Neuronal stem cell (in vitro differentiated cells): ENCODE measurements at regions not wholly inside any gene's neighbourhood (a gene's known extent, or its start where the extent isn't known, plus 50 kb on each side); places are given as distances from the start of the nearest gene placed in this dataset.

Source experiments
- DNase-seq: peaks from one replicate; pipeline ENCODE4 v3.0.0-alpha.2; 2013; ENCODE audit warnings: low spot score
- H2AFZ ChIP-seq: one replicate; pipeline ENCODE4 v1.6.1; 2013; ENCODE audit warnings: mild to moderate bottlenecking, low read length, inconsistent platforms
- H2AK5ac ChIP-seq: 2 replicates; pipeline ENCODE4 v1.6.1; 2013; ENCODE audit warnings: low read depth, mild to moderate bottlenecking, inconsistent platforms, low read length, moderate library complexity, mixed read lengths
- H2BK120ac ChIP-seq: 2 replicates; pipeline ENCODE4 v1.6.1; 2013; ENCODE audit warnings: low read depth, mild to moderate bottlenecking, inconsistent platforms, low read length, moderate library complexity, mixed read lengths
- H2BK12ac ChIP-seq: one replicate; pipeline ENCODE4 v1.6.1; 2013; ENCODE audit warnings: low read length, inconsistent platforms
- H2BK15ac ChIP-seq: 2 replicates; pipeline ENCODE4 v1.6.1; 2013; ENCODE audit warnings: mild to moderate bottlenecking, low read length, inconsistent platforms, mixed read lengths
- H2BK5ac ChIP-seq: one replicate; pipeline ENCODE4 v1.6.1; 2013; ENCODE audit warnings: inconsistent platforms, mild to moderate bottlenecking, low read length, moderate library complexity
- H3K14ac ChIP-seq: one replicate; pipeline ENCODE4 v1.6.1; 2013; ENCODE audit warnings: low read length, inconsistent platforms
- H3K18ac ChIP-seq: 2 replicates; pipeline ENCODE4 v1.6.1; 2013; ENCODE audit warnings: low read length, inconsistent platforms
- H3K23ac ChIP-seq: 2 replicates; pipeline ENCODE4 v1.6.1; 2013; ENCODE audit warnings: low read depth, mild to moderate bottlenecking, mixed read lengths, low read length, inconsistent platforms; ENCODE audit not compliant: poor library complexity
- H3K27ac ChIP-seq: replicated peaks from 3 replicates; pipeline ENCODE4 v1.5.1; 2013; ENCODE audit warnings: low read length, inconsistent platforms
- H3K27me3 ChIP-seq, 3 experiments: 2 replicates each; pipeline ENCODE4 v1.6.1; 2013; ENCODE audit warnings: low read length in 3 of 3, mild to moderate bottlenecking in 2 of 3, inconsistent platforms in 1 of 3, low read depth in 1 of 3, mixed read lengths in 1 of 3, moderate library complexity in 1 of 3; ENCODE audit not compliant: control insufficient read depth in 3 of 3, insufficient read depth in 3 of 3
- H3K36me3 ChIP-seq, 2 donors: replicated peaks in 1 of 2; 2 replicates each; pipeline ENCODE4 v1.6.1; 2013; ENCODE audit warnings: low read length in 2 of 2; ENCODE audit not compliant: control insufficient read depth in 2 of 2, insufficient read depth in 2 of 2
- H3K4ac ChIP-seq: 2 replicates; pipeline ENCODE4 v1.6.1; 2013; ENCODE audit warnings: inconsistent platforms, mild to moderate bottlenecking, low read length, moderate library complexity
- H3K4me1 ChIP-seq, 2 donors: 1 replicate in 1 of 2; 2 replicates in 1 of 2; pipeline ENCODE4 v1.6.1; 2013; ENCODE audit warnings: low read length in 2 of 2, low read depth in 1 of 2; ENCODE audit not compliant: control insufficient read depth in 2 of 2, insufficient read depth in 1 of 2
- H3K4me2 ChIP-seq: one replicate; pipeline ENCODE4 v1.6.1; 2013; ENCODE audit warnings: mild to moderate bottlenecking, low read length, inconsistent platforms; ENCODE audit not compliant: insufficient read depth, poor library complexity, severe bottlenecking
- H3K4me3 ChIP-seq, 2 donors: 2 replicates each; pipeline ENCODE4 v1.5.1; 2013; ENCODE audit warnings: low read length in 2 of 2, mild to moderate bottlenecking in 2 of 2, inconsistent platforms in 1 of 2, moderate library complexity in 1 of 2
- H3K79me1 ChIP-seq: one replicate; pipeline ENCODE4 v1.6.1; 2013; ENCODE audit warnings: low read depth, mild to moderate bottlenecking, inconsistent platforms, low read length, moderate library complexity
- H3K9ac ChIP-seq: one replicate; pipeline ENCODE4 v1.6.1; 2013; ENCODE audit warnings: mild to moderate bottlenecking, low read depth, low read length, inconsistent platforms; ENCODE audit not compliant: poor library complexity
- H3K9me3 ChIP-seq, 2 donors: replicated peaks in 1 of 2; 2 replicates each; pipeline versions ENCODE3 to v1.6.1; 2013; ENCODE audit warnings: low read length in 2 of 2, mild to moderate bottlenecking in 2 of 2, inconsistent platforms in 1 of 2, low read depth in 1 of 2, mixed read lengths in 1 of 2, moderate library complexity in 1 of 2; ENCODE audit not compliant: control insufficient read depth in 2 of 2, insufficient read depth in 1 of 2
- H4K8ac ChIP-seq: one replicate; pipeline ENCODE4 v1.6.1; 2013; ENCODE audit warnings: low read depth, mild to moderate bottlenecking, inconsistent platforms, low read length, moderate library complexity
- H4K91ac ChIP-seq: one replicate; pipeline ENCODE4 v1.6.1; 2013; ENCODE audit warnings: low read length, low read depth, mild to moderate bottlenecking, inconsistent platforms; ENCODE audit not compliant: poor library complexity
- WGBS, 2 donors: extraction: QIAGEN DNeasy Blood & Tissue Kit; methylation state at CpG; one replicate each; pipeline ENCODE4 v1.1.7; 2013; ENCODE audit warnings: missing lambda C conversion rate in 2 of 2, mixed read lengths in 1 of 2; ENCODE audit not compliant: insufficient read length in 2 of 2, insufficient replicate concordance in 1 of 2; ENCODE audit errors: extremely low coverage in 2 of 2; 5-methylcytosine and 5-hydroxymethylcytosine counted together

DNA sequence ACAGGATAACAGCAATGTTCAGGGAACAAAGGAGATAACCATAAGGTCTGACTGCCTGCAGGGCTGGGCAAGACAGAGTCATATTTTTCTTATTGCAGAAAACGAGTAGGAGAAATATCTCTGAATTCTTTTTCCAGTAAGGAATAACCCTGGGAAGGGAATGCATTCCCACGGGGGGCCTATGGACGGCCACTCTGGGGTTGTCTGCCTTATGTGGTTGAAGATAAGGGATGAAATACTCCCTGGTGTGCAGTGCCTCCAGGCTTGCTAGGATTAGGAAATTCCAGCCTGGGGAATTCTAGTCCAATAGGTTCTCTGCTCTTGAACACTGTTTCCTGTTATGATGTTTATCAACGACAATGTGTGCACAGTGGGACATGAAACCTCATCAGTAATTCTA lies 185.3 kb upstream of the HSFY2 start:
- Histone ChIP-seq H3K23ac (no peak overlapping the region), H2AK5ac (no peak overlapping the region), H3K4me2 (no peak overlapping the region), H2BK5ac (no peak overlapping the region), H2BK12ac (no peak overlapping the region), H3K18ac (no peak overlapping the region), H3K9ac (no peak overlapping the region), H3K4ac (no peak overlapping the region), H3K14ac (no peak overlapping the region), H3K27ac (no peak overlapping the region), H2AFZ (no peak overlapping the region), H3K4me1 (no peaks in the 10 kb centered on the region), H3K9me3 (no peaks in the 10 kb centered on the region), H2BK15ac (no peak overlapping the region), H3K27me3 (no peaks in the 10 kb centered on the region), H4K8ac (no peak overlapping the region), H4K91ac (no peak overlapping the region), H2BK120ac (no peak overlapping the region), H3K4me3 (no peak overlapping the region), H3K36me3 (no peaks in the 10 kb centered on the region), H3K79me1 (no peaks in the 10 kb centered on the region)
- DNase-seq, result no peak
- no CpG with 5 or more reads among the region's 4 CpGs for WGBS, 2 donors

DNA sequence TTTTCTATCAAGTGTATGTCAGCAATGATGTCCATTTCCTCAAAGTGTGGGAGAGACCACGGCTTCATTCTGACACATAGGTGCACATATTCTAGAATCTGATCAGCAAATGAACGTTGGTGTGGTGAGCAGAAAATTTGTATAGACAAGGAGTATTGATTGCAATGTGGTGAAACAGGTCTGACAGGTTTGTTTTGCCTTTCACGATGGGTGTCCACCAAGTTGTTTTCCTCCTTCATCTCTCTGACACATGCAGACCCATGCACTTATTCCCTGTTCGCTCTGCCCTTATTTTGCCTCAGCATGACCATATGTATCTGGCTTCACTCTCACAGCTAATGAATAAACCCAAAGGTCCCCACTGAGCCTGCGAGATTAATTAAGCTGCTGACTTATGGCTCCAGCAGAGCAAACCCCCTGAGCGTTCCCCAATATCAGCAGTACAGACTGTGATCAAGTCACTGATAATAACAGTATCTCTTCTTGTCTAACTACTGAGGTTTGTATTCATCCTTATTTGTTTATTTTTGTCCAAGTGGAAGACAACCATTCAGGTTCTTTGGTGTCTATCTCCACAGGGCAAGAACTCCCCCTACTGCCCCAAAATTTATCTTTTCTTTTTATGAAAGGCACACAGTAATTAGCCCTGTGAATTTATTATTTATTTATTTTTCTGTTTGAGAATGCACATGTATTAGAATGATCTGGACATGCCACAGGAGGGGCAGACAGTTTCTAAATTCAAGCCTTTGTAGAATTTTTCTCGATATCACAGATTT lies 178.3 kb upstream of the HSFY2 start:
- no peak overlapping the region for H2BK120ac ChIP-seq
- no CpG with 5 or more reads among the region's 7 CpGs for WGBS, 2 donors
- no peaks in the 10 kb centered on the region for H3K9me3 ChIP-seq
- no peak overlapping the region for H3K23ac ChIP-seq
- H3K36me3 ChIP-seq, result no peaks in the 10 kb centered on the region
- peaks cover 0 to 2% of the 10 kb centered on the region in 2 donors for H3K4me1 ChIP-seq
- H2BK12ac ChIP-seq, result no peak overlapping the region
- H2AFZ ChIP-seq, result no peak overlapping the region
- no peaks in the 10 kb centered on the region for H3K27me3 ChIP-seq
- no peak for DNase-seq
- H3K9ac ChIP-seq, result no peak overlapping the region
- no peak overlapping the region for H2AK5ac ChIP-seq
- H3K79me1 ChIP-seq, result no peaks in the 10 kb centered on the region
- H4K91ac ChIP-seq, result no peak overlapping the region
- no peak overlapping the region for H3K4ac ChIP-seq
- H3K18ac ChIP-seq, result no peak overlapping the region
- H3K27ac ChIP-seq, result no peak overlapping the region
- H4K8ac ChIP-seq, result no peak overlapping the region
- no peak overlapping the region for H3K14ac ChIP-seq
- H2BK15ac ChIP-seq, result no peak overlapping the region
- H2BK5ac ChIP-seq, result no peak overlapping the region
- H3K4me2 ChIP-seq, result no peak overlapping the region
- no peak overlapping the region for H3K4me3 ChIP-seq

DNA sequence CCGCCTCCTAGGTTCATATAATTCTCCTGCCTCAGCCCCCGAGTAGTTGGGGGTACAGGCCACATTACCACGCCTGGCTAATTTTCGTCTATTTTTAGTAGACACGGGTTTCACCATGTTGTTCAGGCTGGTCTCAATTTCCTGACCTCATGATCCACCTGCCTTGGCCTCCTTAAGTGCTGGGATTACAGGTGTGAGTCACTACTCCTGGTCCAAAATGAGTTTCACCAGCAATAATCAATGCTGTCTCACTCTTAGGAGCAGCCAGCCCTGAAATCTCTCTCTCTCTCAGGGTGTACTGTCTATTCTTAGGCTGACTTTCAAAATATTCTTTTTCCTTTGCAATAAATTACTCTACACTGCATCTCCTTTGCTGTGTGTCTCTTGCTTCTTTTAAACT lies 177.5 kb upstream of the HSFY2 start:
- H3K9me3 ChIP-seq, result no peaks in the 10 kb centered on the region
- H3K9ac ChIP-seq, result no peak overlapping the region
- no peaks in the 10 kb centered on the region for H3K27me3 ChIP-seq
- H3K4me3 ChIP-seq, result no peak overlapping the region
- H2BK15ac ChIP-seq, result no peak overlapping the region
- H2BK12ac ChIP-seq, result no peak overlapping the region
- no peak overlapping the region for H2AFZ ChIP-seq
- no peak overlapping the region for H3K4me2 ChIP-seq
- WGBS, 2 donors, result no CpG with 5 or more reads among the region's 5 CpGs
- DNase-seq, result no peak
- no peak overlapping the region for H2AK5ac ChIP-seq
- no peak overlapping the region for H4K8ac ChIP-seq
- no peak overlapping the region for H3K23ac ChIP-seq
- no peak overlapping the region for H4K91ac ChIP-seq
- peaks cover 0 to 2% of the 10 kb centered on the region in 2 donors for H3K4me1 ChIP-seq
- H3K18ac ChIP-seq, result no peak overlapping the region
- H2BK120ac ChIP-seq, result no peak overlapping the region
- no peak overlapping the region for H2BK5ac ChIP-seq
- no peak overlapping the region for H3K4ac ChIP-seq
- no peaks in the 10 kb centered on the region for H3K79me1 ChIP-seq
- H3K27ac ChIP-seq, result no peak overlapping the region
- no peak overlapping the region for H3K14ac ChIP-seq
- no peaks in the 10 kb centered on the region for H3K36me3 ChIP-seq

DNA sequence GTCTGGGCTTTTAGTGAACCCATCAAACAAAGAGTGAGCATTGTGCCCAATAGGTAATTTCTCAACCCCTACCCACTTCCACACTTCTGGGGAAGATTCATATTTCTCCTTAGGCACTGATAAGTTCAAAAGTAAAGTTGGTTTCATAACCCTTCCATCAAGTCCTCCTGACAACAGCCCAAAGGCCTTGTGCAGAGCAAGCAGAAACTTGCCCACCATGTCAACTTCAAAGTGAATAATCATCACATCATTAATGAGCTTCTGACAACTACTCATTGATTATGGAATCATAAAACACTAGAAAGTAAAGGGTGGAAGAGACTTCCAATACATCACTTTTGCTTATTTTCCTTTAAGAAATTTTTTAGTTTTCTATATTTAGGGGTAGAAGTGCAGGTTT lies 163.3 kb upstream of the HSFY2 start:
- no peak overlapping the region for H2AK5ac ChIP-seq

More for the DNA sequence above, 163.3 kb upstream of the HSFY2 start:
- no peak overlapping the region for H4K91ac ChIP-seq
- H3K23ac ChIP-seq, result no peak overlapping the region
- no peak overlapping the region for H2BK5ac ChIP-seq
- no peak for DNase-seq
- no peak overlapping the region for H4K8ac ChIP-seq
- no peak overlapping the region for H3K4me3 ChIP-seq
- H3K27me3 ChIP-seq, result no peaks in the 10 kb centered on the region
- H3K36me3 ChIP-seq, result no peaks in the 10 kb centered on the region
- H3K4me1 ChIP-seq, result no peaks in the 10 kb centered on the region
- H2BK12ac ChIP-seq, result no peak overlapping the region
- no peak overlapping the region for H3K4ac ChIP-seq
- no peak overlapping the region for H3K14ac ChIP-seq
- no peak overlapping the region for H2BK15ac ChIP-seq
- no peak overlapping the region for H3K9ac ChIP-seq
- no peak overlapping the region for H3K4me2 ChIP-seq
- H3K79me1 ChIP-seq, result peaks cover 2% of the 10 kb centered on the region
- H2BK120ac ChIP-seq, result no peak overlapping the region
- H2AFZ ChIP-seq, result no peak overlapping the region
- no peak overlapping the region for H3K18ac ChIP-seq
- no peaks in the 10 kb centered on the region for H3K9me3 ChIP-seq
- H3K27ac ChIP-seq, result no peak overlapping the region
